CD4-positive, alpha-beta memory T cell (primary cell): ENCODE measurements at regions not wholly inside any gene's neighbourhood (a gene's known extent, or its start where the extent isn't known, plus 50 kb on each side); places are given as distances from the start of the nearest gene placed in this dataset.

Experiments
- CTCF ChIA-PET: fragments of 350-600 bp; sonication (Branson Sonifier 250); formaldehyde crosslinking; loops from one replicate; lab custom pipeline; 2021; ENCODE audit warnings: inconsistent platforms; ENCODE audit not compliant: partially characterized antibody; lab: Charles Lee
- POLR2A ChIA-PET: fragments of 350-600 bp; sonication (Branson Sonifier 250); formaldehyde crosslinking; loops from one replicate; lab custom pipeline; 2021; ENCODE audit not compliant: partially characterized antibody; lab: Charles Lee
- DNase-seq, 5 donors: peaks; one replicate each; pipeline versions ENCODE4 v3.0.0 to v3.0.0-alpha.2; 2020 to 2022; ENCODE audit warnings: mixed read lengths in 1 of 5
- H3K27ac ChIP-seq: one replicate; pipeline ENCODE4 v1.7.0; 2013; ENCODE audit warnings: low read depth, low read length
- H3K27me3 ChIP-seq: 2 replicates; pipeline ENCODE4 v1.7.0; 2013; ENCODE audit warnings: mild to moderate bottlenecking, low read length, moderate library complexity; ENCODE audit not compliant: insufficient read depth
- H3K36me3 ChIP-seq: 2 replicates; pipeline ENCODE4 v1.7.0; 2013; ENCODE audit warnings: mild to moderate bottlenecking, low read length, moderate library complexity; ENCODE audit not compliant: insufficient read depth
- H3K4me1 ChIP-seq: 2 replicates; pipeline ENCODE4 v1.7.0; 2013; ENCODE audit warnings: mild to moderate bottlenecking, low read length, moderate library complexity; ENCODE audit not compliant: insufficient read depth
- H3K4me3 ChIP-seq, 2 donors: one replicate each; pipeline ENCODE4 v1.7.0; 2013; ENCODE audit warnings: low read length in 2 of 2, mild to moderate bottlenecking in 1 of 2
- H3K9me3 ChIP-seq, 2 donors: one replicate each; pipeline ENCODE4 v1.7.0; 2013; ENCODE audit warnings: low read length in 2 of 2, control low read depth in 1 of 2; ENCODE audit not compliant: control insufficient read depth in 1 of 2
- H3K27ac Mint-ChIP-seq, 7 donors: one replicate each; pipeline ENCODE4 v1.8.0; 2020 to 2021; ENCODE audit warnings: mixed read lengths in 7 of 7, mild to moderate bottlenecking in 6 of 7, inconsistent platforms in 3 of 7, moderate library complexity in 3 of 7
- H3K27me3 Mint-ChIP-seq, 2 donors: one replicate each; pipeline ENCODE4 v1.8.0; 2020 to 2021; ENCODE audit warnings: mixed read lengths in 2 of 2
- H3K36me3 Mint-ChIP-seq, 2 donors: one replicate each; pipeline ENCODE4 v1.8.0; 2020 to 2021; ENCODE audit warnings: mixed read lengths in 2 of 2, inconsistent platforms in 1 of 2, mild to moderate bottlenecking in 1 of 2
- H3K4me1 Mint-ChIP-seq, 4 donors: one replicate each; pipeline ENCODE4 v1.8.0; 2020 to 2021; ENCODE audit warnings: mixed read lengths in 4 of 4, mild to moderate bottlenecking in 1 of 4
- H3K4me3 Mint-ChIP-seq, 8 donors: one replicate each; pipeline ENCODE4 v1.8.0; 2020 to 2021; ENCODE audit warnings: mixed read lengths in 8 of 8, mild to moderate bottlenecking in 7 of 8, moderate library complexity in 6 of 8, inconsistent platforms in 3 of 8
- H3K9me3 Mint-ChIP-seq, 8 donors: one replicate each; pipeline ENCODE4 v1.8.0; 2020 to 2021; ENCODE audit warnings: mixed read lengths in 8 of 8, mild to moderate bottlenecking in 5 of 8, inconsistent platforms in 3 of 8, moderate library complexity in 1 of 8
- intact Hi-C: fragments of 100-400 bp; cut with micrococcal nuclease; formaldehyde crosslinking; loops from one replicate; pipeline ENCODE4 v1.15.1; 2023

- Histone ChIP-seq H3K4me3 (no peak overlapping the region), H3K27me3 (no peaks in the 10 kb centered on the region), H3K4me1 (no peaks in the 10 kb centered on the region), H3K36me3 (no peaks in the 10 kb centered on the region), H3K27ac (no peak overlapping the region), H3K9me3 (no peaks in the 10 kb centered on the region)
- no peak overlapping the region for H3K4me3 Mint-ChIP-seq
- no peaks in the 10 kb centered on the region for H3K4me1 Mint-ChIP-seq
- intact Hi-C loops = no loop called here
- no peak overlapping the region for H3K27ac Mint-ChIP-seq
- peaks cover 0 to 1% of the 10 kb centered on the region in 2 donors for H3K27me3 Mint-ChIP-seq
- no peaks in the 10 kb centered on the region for H3K36me3 Mint-ChIP-seq
- H3K9me3 Mint-ChIP-seq = peaks cover 0 to 5% (median 0%) of the 10 kb centered on the region in 8 donors
- ChIA-PET POLR2A (no interaction called here), CTCF (no interaction called here)
- no peak for DNase-seq
Measured at GRCh38 chr6:84353459-84354423, 126.3 kb upstream of the CEP162 start.

- H3K4me1 Mint-ChIP-seq = no peaks in the 10 kb centered on the region
Measured at GRCh38 chr6:84350397-84350796, 123.0 kb upstream of the CEP162 start.

DNA sequence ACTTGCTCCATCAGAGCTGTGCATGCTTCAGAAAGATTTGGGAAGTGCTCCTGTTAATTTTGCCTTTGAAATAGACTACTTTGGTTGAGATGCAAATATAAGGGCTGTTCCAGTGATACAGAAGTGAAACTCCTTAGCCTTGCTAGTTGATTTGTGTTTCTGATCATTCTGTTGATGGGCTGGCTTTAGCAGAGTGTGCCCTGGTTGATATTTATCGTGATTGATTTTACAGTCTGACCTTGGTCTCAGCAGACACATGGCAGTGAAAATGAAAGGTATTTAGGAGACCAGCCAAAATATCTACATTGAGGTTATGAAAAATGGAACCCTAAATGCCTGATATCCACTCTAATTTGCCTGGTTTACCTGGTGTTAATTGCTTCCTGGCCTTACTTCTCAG lies 122.1 kb upstream of the CEP162 start:
- no peaks in the 10 kb centered on the region for H3K4me1 Mint-ChIP-seq
- no peak overlapping the region for H3K4me3 Mint-ChIP-seq
- intact Hi-C loops = no loop called here
- peaks cover 0 to 1% of the 10 kb centered on the region in 2 donors for H3K27me3 Mint-ChIP-seq
- H3K27ac ChIP-seq = no peak overlapping the region
- H3K9me3 Mint-ChIP-seq = peaks cover 0 to 2% (median 0%) of the 10 kb centered on the region in 8 donors
- H3K27me3 ChIP-seq = no peaks in the 10 kb centered on the region
- no peak for DNase-seq
- no peak overlapping the region for H3K27ac Mint-ChIP-seq
- no peaks in the 10 kb centered on the region for H3K36me3 Mint-ChIP-seq
- no peaks in the 10 kb centered on the region for H3K9me3 ChIP-seq
- no peaks in the 10 kb centered on the region for H3K4me1 ChIP-seq
- no peak overlapping the region for H3K4me3 ChIP-seq
- CTCF ChIA-PET = no interaction called here
- POLR2A ChIA-PET = no interaction called here
- H3K36me3 ChIP-seq = no peaks in the 10 kb centered on the region

More at GRCh38 chr6:84350397-84350796, 123.0 kb upstream of the CEP162 start:
- peaks cover 0 to 2% (median 0%) of the 10 kb centered on the region in 8 donors for H3K9me3 Mint-ChIP-seq
- no peak overlapping the region for H3K4me3 Mint-ChIP-seq
- Histone ChIP-seq H3K4me1 (no peaks in the 10 kb centered on the region), H3K27me3 (no peaks in the 10 kb centered on the region), H3K36me3 (no peaks in the 10 kb centered on the region), H3K9me3 (no peaks in the 10 kb centered on the region), H3K27ac (no peak overlapping the region), H3K4me3 (no peak overlapping the region)
- no peaks in the 10 kb centered on the region for H3K36me3 Mint-ChIP-seq
- H3K27ac Mint-ChIP-seq = no peak overlapping the region
- CTCF ChIA-PET = no interaction called here
- intact Hi-C loops = no loop called here
- POLR2A ChIA-PET = no interaction called here
- H3K27me3 Mint-ChIP-seq = peaks cover 0 to 1% of the 10 kb centered on the region in 2 donors
- no peak for DNase-seq

- H3K4me1 ChIP-seq = no peaks in the 10 kb centered on the region
- H3K4me3 ChIP-seq = no peak overlapping the region
- intact Hi-C loops = no loop called here
- CTCF ChIA-PET = no interaction called here
- Mint-ChIP-seq H3K9me3 (peaks cover 0 to 2% (median 0%) of the 10 kb centered on the region in 8 donors), H3K4me3 (no peak overlapping the region), H3K27me3 (peaks cover 0 to 1% of the 10 kb centered on the region in 2 donors), H3K36me3 (no peaks in the 10 kb centered on the region), H3K4me1 (no peaks in the 10 kb centered on the region), H3K27ac (no peak overlapping the region)
- no peak overlapping the region for H3K27ac ChIP-seq
- no peak for DNase-seq
- no peaks in the 10 kb centered on the region for H3K36me3 ChIP-seq
- H3K27me3 ChIP-seq = no peaks in the 10 kb centered on the region
- POLR2A ChIA-PET = no interaction called here
- H3K9me3 ChIP-seq = no peaks in the 10 kb centered on the region
Measured at GRCh38 chr6:84348801-84349200, 121.4 kb upstream of the CEP162 start.

DNA sequence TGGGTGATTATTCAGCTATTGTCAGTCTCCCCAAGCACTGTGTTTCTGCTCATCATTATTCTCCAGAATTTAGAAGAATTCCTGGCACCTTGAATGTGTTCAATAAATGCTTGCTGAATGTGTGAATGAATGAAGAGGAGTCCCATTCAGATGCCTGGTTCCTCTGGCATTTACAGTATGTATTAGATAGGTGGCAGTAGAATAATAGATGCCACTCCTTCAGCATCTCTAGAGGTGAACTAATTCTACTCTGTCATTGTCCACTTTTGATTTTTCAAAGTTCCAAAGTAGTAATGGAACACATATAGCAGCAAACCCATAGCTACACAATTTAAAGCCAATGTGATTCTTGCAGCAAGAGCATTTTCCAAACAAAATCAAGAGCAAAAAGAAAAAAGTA lies 118.9 kb upstream of the CEP162 start:
- Histone ChIP-seq H3K36me3 (no peaks in the 10 kb centered on the region), H3K4me3 (no peak overlapping the region), H3K27me3 (no peaks in the 10 kb centered on the region), H3K9me3 (no peaks in the 10 kb centered on the region), H3K4me1 (no peaks in the 10 kb centered on the region), H3K27ac (no peak overlapping the region)
- intact Hi-C loops = no loop called here
- DNase-seq = no peak
- Mint-ChIP-seq H3K4me1 (no peaks in the 10 kb centered on the region), H3K9me3 (peaks cover 0 to 4% (median 1%) of the 10 kb centered on the region in 8 donors), H3K27ac (no peak overlapping the region), H3K27me3 (peaks cover 0 to 1% of the 10 kb centered on the region in 2 donors), H3K36me3 (no peaks in the 10 kb centered on the region), H3K4me3 (no peak overlapping the region)
- CTCF ChIA-PET = no interaction called here
- POLR2A ChIA-PET = no interaction called here

GRCh38 chr6:84344005-84344404 lies 116.6 kb upstream of the CEP162 start:
- Histone ChIP-seq H3K9me3 (no peaks in the 10 kb centered on the region), H3K27me3 (no peaks in the 10 kb centered on the region), H3K36me3 (no peaks in the 10 kb centered on the region), H3K27ac (no peak overlapping the region), H3K4me1 (no peaks in the 10 kb centered on the region), H3K4me3 (no peak overlapping the region)
- no peak for DNase-seq
- no peak overlapping the region for H3K4me3 Mint-ChIP-seq
- H3K27me3 Mint-ChIP-seq = no peaks in the 10 kb centered on the region
- no peaks in the 10 kb centered on the region for H3K4me1 Mint-ChIP-seq
- peaks cover 0 to 8% (median 3%) of the 10 kb centered on the region in 8 donors for H3K9me3 Mint-ChIP-seq
- no peak overlapping the region for H3K27ac Mint-ChIP-seq
- H3K36me3 Mint-ChIP-seq = no peaks in the 10 kb centered on the region
- intact Hi-C loops = no loop called here
- CTCF ChIA-PET = no interaction called here
- POLR2A ChIA-PET = no interaction called here

GRCh38 chr6:84340422-84340821 lies 113.0 kb upstream of the CEP162 start:
- Mint-ChIP-seq H3K27ac (no peak overlapping the region), H3K4me3 (no peak overlapping the region), H3K36me3 (no peaks in the 10 kb centered on the region), H3K27me3 (no peaks in the 10 kb centered on the region), H3K9me3 (peaks cover 3 to 20% (median 13%) of the 10 kb centered on the region in 8 donors), H3K4me1 (no peaks in the 10 kb centered on the region)
- H3K36me3 ChIP-seq = no peaks in the 10 kb centered on the region
- ChIA-PET POLR2A (no interaction called here), CTCF (no interaction called here)
- intact Hi-C loops = no loop called here
- no peaks in the 10 kb centered on the region for H3K27me3 ChIP-seq
- DNase-seq = no peak
- H3K4me1 ChIP-seq = no peaks in the 10 kb centered on the region
- no peak overlapping the region for H3K27ac ChIP-seq
- H3K9me3 ChIP-seq = no peaks in the 10 kb centered on the region
- no peak overlapping the region for H3K4me3 ChIP-seq
